B cell (primary cell): ENCODE measurements at regions not wholly inside any gene's neighbourhood (a gene's known extent, or its start where the extent isn't known, plus 50 kb on each side); places are given as distances from the start of the nearest gene placed in this dataset.

Experiments used
- ATAC-seq: fragments of 200-7000 bp; cut with Tn5 transposase; one replicate; pipeline ENCODE4 v1.10.0; 2021; ENCODE audit warnings: low read depth, mild to moderate bottlenecking, moderate number of reproducible peaks, moderate library complexity
- CTCF ChIA-PET: fragments of 350-600 bp; sonication (Branson Sonifier 250); formaldehyde crosslinking; loops from one replicate; lab custom pipeline; 2021; ENCODE audit warnings: antibody characterized with exemption, inconsistent platforms; lab: Charles Lee
- POLR2A ChIA-PET: fragments of 350-600 bp; sonication (Branson Sonifier 250); formaldehyde crosslinking; loops from one replicate; lab custom pipeline; 2021; ENCODE audit warnings: antibody characterized with exemption; lab: Charles Lee
- DNase-seq: peaks from one replicate; pipeline ENCODE4 v3.0.0; 2013
- H2AFZ ChIP-seq: 2 replicates; pipeline ENCODE4 v1.6.1; 2012; ENCODE audit warnings: mild to moderate bottlenecking, low read depth, low read length; ENCODE audit not compliant: insufficient read depth, poor library complexity, severe bottlenecking
- H3K27ac ChIP-seq, 2 donors: 1 replicate in 1 of 2; 2 replicates in 1 of 2; pipeline ENCODE4 v1.5.1; 2012 to 2013; ENCODE audit warnings: low read length in 2 of 2, mild to moderate bottlenecking in 2 of 2, moderate library complexity in 1 of 2
- H3K27me3 ChIP-seq, 4 experiments: fragments of 200-600 bp in 1 of 4; sonication (generic) in 1 of 4; replicated peaks in 1 of 4; 1 replicate in 2 of 4; 2 replicates in 2 of 4; pipeline versions ENCODE4 v1.6.1 to v1.7.0; 2013 to 2016; ENCODE audit warnings: low read length in 3 of 4, mild to moderate bottlenecking in 2 of 4, mixed read lengths in 1 of 4, moderate library complexity in 1 of 4; ENCODE audit not compliant: insufficient read depth in 4 of 4, control insufficient read depth in 3 of 4; ENCODE audit errors: control extremely low read depth in 1 of 4
- H3K36me3 ChIP-seq, 2 experiments: replicated peaks in 1 of 2; 1 replicate in 1 of 2; 2 replicates in 1 of 2; pipeline versions ENCODE4 v1.6.1 to v1.7.1; 2013; ENCODE audit warnings: low read length in 1 of 2; ENCODE audit not compliant: insufficient read depth in 2 of 2, control insufficient read depth in 1 of 2; ENCODE audit errors: control extremely low read depth in 1 of 2, extremely low read depth in 1 of 2
- H3K4me1 ChIP-seq, 2 donors: fragments of 200-600 bp in 1 of 2; sonication (generic) in 1 of 2; 1 replicate in 1 of 2; 2 replicates in 1 of 2; pipeline versions ENCODE4 v1.5.1 to v1.6.1; 2013 to 2017; ENCODE audit warnings: low read length in 2 of 2; ENCODE audit not compliant: control insufficient read depth in 2 of 2, insufficient read depth in 2 of 2
- H3K4me2 ChIP-seq: replicated peaks from 2 replicates; pipeline ENCODE3; 2012; ENCODE audit warnings: mild to moderate bottlenecking, low read depth, low read length; ENCODE audit not compliant: poor library complexity, severe bottlenecking
- H3K4me3 ChIP-seq, 5 experiments: fragments of 200-600 bp in 1 of 5; sonication (generic) in 1 of 5; 1 replicate in 3 of 5; 2 replicates in 2 of 5; pipeline versions ENCODE4 v1.5.1 to v1.7.0; 2011 to 2016; ENCODE audit warnings: low read length in 4 of 5, mild to moderate bottlenecking in 4 of 5, low read depth in 2 of 5, control low read depth in 1 of 5, moderate library complexity in 1 of 5; ENCODE audit not compliant: insufficient read depth in 1 of 5; ENCODE audit errors: control extremely low read depth in 1 of 5, extremely low read depth in 1 of 5
- H3K79me2 ChIP-seq: fragments of 200-600 bp; sonication (generic); one replicate; pipeline ENCODE4 v1.6.0; 2016; ENCODE audit warnings: low read length; ENCODE audit not compliant: control insufficient read depth, insufficient read depth
- H3K9ac ChIP-seq: fragments of 200-600 bp; sonication (generic); 2 replicates; pipeline ENCODE4 v1.6.1; 2017; ENCODE audit warnings: mild to moderate bottlenecking, low read length, moderate library complexity
- H3K9me3 ChIP-seq, 3 donors: one replicate each; pipeline versions ENCODE4 v1.6.1 to v1.7.1; 2013; ENCODE audit warnings: low read length in 2 of 3; ENCODE audit not compliant: control insufficient read depth in 2 of 3, insufficient read depth in 1 of 3; ENCODE audit errors: control extremely low read depth in 1 of 3
- H4K20me1 ChIP-seq: 2 replicates; pipeline ENCODE4 v1.6.0; 2012; ENCODE audit warnings: mild to moderate bottlenecking, low read length; ENCODE audit not compliant: insufficient read depth, control insufficient read depth, poor library complexity, severe bottlenecking
- H3K27ac Mint-ChIP-seq: one replicate; pipeline ENCODE4 v1.8.0; 2021; ENCODE audit warnings: mixed read lengths
- H3K27me3 Mint-ChIP-seq: one replicate; pipeline ENCODE4 v1.8.0; 2021; ENCODE audit warnings: mixed read lengths
- H3K4me1 Mint-ChIP-seq: one replicate; pipeline ENCODE4 v1.8.0; 2021; ENCODE audit warnings: mixed read lengths
- H3K4me3 Mint-ChIP-seq: one replicate; pipeline ENCODE4 v1.8.0; 2021; ENCODE audit warnings: mixed read lengths
- H3K9me3 Mint-ChIP-seq: one replicate; pipeline ENCODE4 v1.8.0; 2022; ENCODE audit warnings: mixed read lengths; ENCODE audit not compliant: insufficient read depth
- EZH2 ChIP-seq: IDR thresholded peaks from 2 replicates; pipeline ENCODE4 v1.6.1; 2012; ENCODE audit warnings: borderline replicate concordance, low read depth, mild to moderate bottlenecking, moderate library complexity, low read length; ENCODE audit not compliant: insufficient read depth, poor library complexity, severe bottlenecking
- WGBS: methylation state at CpG from one replicate; pipeline ENCODE4 v1.1.5; 2013; ENCODE audit warnings: missing lambda C conversion rate; ENCODE audit not compliant: insufficient coverage; 5-methylcytosine and 5-hydroxymethylcytosine counted together
- intact Hi-C: fragments of 100-400 bp; cut with micrococcal nuclease; formaldehyde crosslinking; loops from one replicate; pipeline ENCODE4 v1.10.0; 2022
- TF ChIP-seq, protein P1 (sequence below): fragments of 200-600 bp; IDR thresholded peaks from one replicate; pipeline ENCODE4 v1.8.0; 2022; ENCODE audit warnings: antibody characterized with exemption, mild to moderate bottlenecking

DNA sequence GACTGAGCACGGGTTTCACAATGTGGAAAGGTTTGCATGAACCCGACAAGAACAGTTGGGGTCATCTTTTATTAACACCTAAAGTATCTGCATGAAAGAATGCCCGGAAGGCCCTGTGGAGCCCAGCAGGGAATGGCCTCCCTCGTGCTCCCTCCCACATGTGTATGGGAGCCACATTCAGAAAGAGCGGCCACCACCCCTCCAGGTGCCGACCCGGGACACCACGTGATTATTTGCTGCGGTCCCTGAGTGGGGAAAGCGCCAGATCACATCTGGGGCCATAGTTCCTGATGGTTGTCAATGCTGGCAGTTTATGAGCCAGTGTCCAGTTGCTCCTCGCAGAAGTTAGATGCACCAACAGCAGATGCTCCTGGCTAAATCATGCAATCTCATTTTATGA lies 571.4 kb downstream of the TCERG1L start:
- H3K9me3 ChIP-seq = peaks cover 0 to 15% (median 0%) of the 10 kb centered on the region in 3 donors
- H3K36me3 ChIP-seq = no peaks in the 10 kb centered on the region
- whole genome bisulfite sequencing = 82% methylated on average over 8 of the region's 11 CpGs
- no peak overlapping the region for H3K4me3 Mint-ChIP-seq
- ATAC-seq = no peak
- no peak overlapping the region for H3K4me2 ChIP-seq
- CTCF ChIA-PET = no interaction called here
- no peaks in the 10 kb centered on the region for H3K4me1 ChIP-seq
- no peaks in the 10 kb centered on the region for H4K20me1 ChIP-seq
- TF ChIP-seq, protein P1, sequence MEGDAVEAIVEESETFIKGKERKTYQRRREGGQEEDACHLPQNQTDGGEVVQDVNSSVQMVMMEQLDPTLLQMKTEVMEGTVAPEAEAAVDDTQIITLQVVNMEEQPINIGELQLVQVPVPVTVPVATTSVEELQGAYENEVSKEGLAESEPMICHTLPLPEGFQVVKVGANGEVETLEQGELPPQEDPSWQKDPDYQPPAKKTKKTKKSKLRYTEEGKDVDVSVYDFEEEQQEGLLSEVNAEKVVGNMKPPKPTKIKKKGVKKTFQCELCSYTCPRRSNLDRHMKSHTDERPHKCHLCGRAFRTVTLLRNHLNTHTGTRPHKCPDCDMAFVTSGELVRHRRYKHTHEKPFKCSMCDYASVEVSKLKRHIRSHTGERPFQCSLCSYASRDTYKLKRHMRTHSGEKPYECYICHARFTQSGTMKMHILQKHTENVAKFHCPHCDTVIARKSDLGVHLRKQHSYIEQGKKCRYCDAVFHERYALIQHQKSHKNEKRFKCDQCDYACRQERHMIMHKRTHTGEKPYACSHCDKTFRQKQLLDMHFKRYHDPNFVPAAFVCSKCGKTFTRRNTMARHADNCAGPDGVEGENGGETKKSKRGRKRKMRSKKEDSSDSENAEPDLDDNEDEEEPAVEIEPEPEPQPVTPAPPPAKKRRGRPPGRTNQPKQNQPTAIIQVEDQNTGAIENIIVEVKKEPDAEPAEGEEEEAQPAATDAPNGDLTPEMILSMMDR = no peak
- no peak for TF ChIP-seq EZH2
- no peak overlapping the region for H3K9ac ChIP-seq
- H3K9me3 Mint-ChIP-seq = peaks cover 2% of the 10 kb centered on the region
- no peaks in the 10 kb centered on the region for H3K79me2 ChIP-seq
- POLR2A ChIA-PET = no interaction called here
- no peaks in the 10 kb centered on the region for H3K27me3 Mint-ChIP-seq
- H3K27ac ChIP-seq = no peak overlapping the region
- DNase-seq = no peak
- no peak overlapping the region for H2AFZ ChIP-seq
- no peaks in the 10 kb centered on the region for H3K27me3 ChIP-seq
- no peak overlapping the region for H3K4me3 ChIP-seq
- intact Hi-C loops = no loop called here
- H3K27ac Mint-ChIP-seq = no peak overlapping the region
- H3K4me1 Mint-ChIP-seq = no peaks in the 10 kb centered on the region

DNA sequence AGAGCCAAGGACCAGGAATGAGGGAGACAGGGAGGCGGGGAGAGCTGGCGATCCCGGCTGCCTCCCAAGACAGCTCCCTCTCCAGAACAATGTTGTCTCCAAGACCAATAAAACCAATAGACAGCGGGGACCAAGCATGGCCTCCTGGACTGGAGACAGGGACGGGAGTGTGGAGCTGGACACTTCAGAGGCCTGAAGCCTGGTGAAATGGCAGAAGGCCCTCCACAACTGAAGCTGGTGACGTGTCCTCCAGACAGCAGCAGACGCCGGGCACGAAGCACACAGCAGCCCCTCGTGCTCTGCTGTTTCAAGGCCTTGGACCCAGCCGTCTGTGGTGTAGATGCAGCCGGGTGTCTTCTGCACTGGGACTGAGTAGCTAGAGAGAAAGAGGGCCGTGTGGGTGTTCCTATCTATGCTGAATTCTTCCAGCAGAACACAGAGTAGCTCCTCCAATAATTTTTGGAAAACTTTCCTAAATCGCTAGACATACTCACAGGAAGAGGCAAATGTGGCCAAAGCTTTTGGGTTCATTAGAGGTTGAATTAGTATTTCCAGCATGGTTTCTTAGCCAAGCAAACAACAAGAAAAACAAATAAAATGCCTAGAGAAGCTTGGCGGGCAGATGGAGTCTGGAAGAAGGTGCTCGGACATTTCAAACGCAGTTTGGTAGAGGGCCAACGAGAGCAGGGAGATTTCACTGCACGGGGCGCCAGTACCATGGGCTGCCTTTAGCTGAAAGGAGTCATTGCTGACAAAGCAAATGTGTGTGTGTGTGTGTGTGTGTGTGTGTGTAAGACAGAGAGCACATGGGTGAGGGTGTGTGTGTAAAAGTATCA lies 570.4 kb downstream of the TCERG1L start:
- no peaks in the 10 kb centered on the region for H3K36me3 ChIP-seq
- no peak overlapping the region for H3K4me2 ChIP-seq
- TF ChIP-seq, protein P1 = no peak
- no peak for TF ChIP-seq EZH2
- DNase-seq (no peak), ATAC-seq (no peak)
- H2AFZ ChIP-seq = no peak overlapping the region
- WGBS = 89% methylated on average over 10 of the region's 20 CpGs
- H3K4me3 ChIP-seq = no peak overlapping the region
- intact Hi-C loops = no loop called here
- ChIA-PET CTCF (no interaction called here), POLR2A (no interaction called here)
- Mint-ChIP-seq H3K4me1 (no peaks in the 10 kb centered on the region), H3K27me3 (no peaks in the 10 kb centered on the region), H3K9me3 (no peaks in the 10 kb centered on the region), H3K27ac (no peak overlapping the region), H3K4me3 (no peak overlapping the region)
- no peaks in the 10 kb centered on the region for H3K4me1 ChIP-seq
- no peaks in the 10 kb centered on the region for H3K79me2 ChIP-seq
- H3K9ac ChIP-seq = no peak overlapping the region
- H3K9me3 ChIP-seq = peaks cover 0 to 15% (median 0%) of the 10 kb centered on the region in 3 donors
- no peak overlapping the region for H3K27ac ChIP-seq
- no peaks in the 10 kb centered on the region for H3K27me3 ChIP-seq
- no peaks in the 10 kb centered on the region for H4K20me1 ChIP-seq
